Umbilical cord (tissue), 1 donor: ENCODE measurements at regions not wholly inside any gene's neighbourhood (a gene's known extent, or its start where the extent isn't known, plus 50 kb on each side); places are given as distances from the start of the nearest gene placed in this dataset.
"Not testable (repeated sequence)": the region's sequence is repeated elsewhere in the genome, so short reads cannot be mapped to it uniquely, and the experiment has no call there.

Source experiments
- DNase-seq: peaks from one replicate; pipeline ENCODE4 v3.0.0-alpha.2; 2015; ENCODE audit warnings: low spot score

DNA sequence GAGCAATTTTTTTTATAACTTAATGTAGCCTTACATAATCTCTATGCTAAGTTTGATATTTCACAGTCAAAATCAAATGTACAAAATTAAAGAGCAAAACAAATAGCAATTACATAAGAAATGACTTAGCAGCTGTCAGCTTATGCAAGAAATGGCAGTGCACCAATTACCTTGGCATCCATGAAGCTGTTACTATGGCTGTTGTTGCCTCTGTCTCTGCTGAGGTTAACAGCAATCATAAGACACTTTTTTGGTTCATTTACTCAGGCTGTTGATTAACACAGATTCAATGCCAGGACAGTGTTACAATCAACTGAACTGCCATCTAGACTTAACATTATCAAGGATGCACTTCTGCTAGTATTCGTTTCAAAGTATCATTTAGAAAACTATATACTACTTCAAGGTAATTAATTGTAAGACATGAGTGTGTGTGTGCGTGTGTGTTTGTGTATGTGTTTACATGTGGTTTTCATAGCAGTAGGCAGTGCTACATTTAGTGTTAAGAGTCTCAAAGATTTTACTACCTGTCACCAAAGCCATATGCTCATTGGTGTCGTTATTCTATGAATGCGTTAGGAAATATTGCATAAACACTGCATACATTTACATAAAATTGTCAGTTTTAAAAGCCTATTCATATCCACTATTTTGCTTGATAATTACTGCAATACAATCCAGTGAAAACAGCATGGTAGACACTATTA lies 1084.2 kb upstream of the COX7C start:
- DNase-seq, result no peak

DNA sequence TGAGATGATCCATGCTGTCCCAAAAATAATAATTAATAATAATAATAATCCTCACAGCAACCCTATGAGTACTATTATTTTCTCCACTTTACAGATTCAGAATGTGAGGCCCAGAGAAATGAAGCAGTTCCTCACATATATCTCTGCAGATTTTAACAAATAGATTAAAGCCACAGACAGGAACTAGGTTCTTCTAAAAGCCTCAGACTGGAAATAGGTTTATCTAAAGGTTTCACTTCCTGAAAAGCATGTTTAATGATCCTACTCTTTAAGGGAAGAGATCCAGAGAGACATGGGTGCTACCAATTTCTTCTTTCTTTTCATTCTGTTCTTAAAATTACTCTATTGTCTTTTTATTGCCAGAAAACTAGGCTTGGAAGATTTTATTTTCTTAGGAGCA lies 1079.4 kb upstream of the COX7C start:
- no peak for DNase-seq

DNA sequence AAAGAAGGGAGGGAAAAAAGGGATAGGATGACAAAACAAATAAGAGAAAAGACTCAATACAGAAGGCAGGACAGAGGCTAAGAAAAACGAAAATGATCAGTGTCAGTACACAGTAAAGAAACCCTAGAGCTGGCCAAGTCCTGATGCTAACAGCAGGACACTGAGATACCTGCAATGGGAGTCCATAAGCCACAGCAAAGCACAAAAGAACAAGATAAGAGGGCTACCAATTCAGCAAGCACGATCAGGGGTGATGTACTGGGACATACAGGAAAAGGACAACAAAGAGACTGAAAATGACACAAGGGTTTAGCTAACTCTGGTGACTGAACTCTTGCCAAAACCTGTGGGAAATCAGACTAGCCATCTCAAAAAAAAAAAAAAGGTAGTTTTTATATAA lies 1072.6 kb upstream of the COX7C start:
- no peak for DNase-seq

GRCh38 chr5:85549229-85549628 lies 1068.5 kb upstream of the COX7C start:
- no peak for DNase-seq

- no peak for DNase-seq
These were observed 1067.7 kb upstream of the COX7C start for GRCh38 chr5:85549836-85550599.

- no peak for DNase-seq
These were observed 1061.3 kb upstream of the COX7C start for GRCh38 chr5:85556464-85556863.

DNA sequence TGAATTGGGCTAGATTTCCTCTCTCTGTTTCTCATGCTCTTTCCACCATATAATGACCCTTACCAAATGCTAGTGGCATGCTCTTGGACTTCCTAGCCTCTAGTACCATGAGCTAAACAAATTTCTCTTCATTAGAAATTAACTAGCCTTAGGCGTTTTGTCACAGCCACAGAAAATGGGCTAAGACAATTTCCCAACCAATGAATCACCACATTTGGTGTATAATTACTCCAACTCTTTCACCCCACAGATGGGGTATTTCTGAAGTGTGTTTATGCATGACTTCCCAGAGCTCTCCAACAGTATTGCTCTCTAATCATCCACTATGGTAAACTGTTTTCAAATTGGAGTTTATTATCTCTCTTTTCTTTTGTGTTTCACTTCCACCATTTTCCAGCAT lies 1041.1 kb upstream of the COX7C start:
- no peak for DNase-seq

DNA sequence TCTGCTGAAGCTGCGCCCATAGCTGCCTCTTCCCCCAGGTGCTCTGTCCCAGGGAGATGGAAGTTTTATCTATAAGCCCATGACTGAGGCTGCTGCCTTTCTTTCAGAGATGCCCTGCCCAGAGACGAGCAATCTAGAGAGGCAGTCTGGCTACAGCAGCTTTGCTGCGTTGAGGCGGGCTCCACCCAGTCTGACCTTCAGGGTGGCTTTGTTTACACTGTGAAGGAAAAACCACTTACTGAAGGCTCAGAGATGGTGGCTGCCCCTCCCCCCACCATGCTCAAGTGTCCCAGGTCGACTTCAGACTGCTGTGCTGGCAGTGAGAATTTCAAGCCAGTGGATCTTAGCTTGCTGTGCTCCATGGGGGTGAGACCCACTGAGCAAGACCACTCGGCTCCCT lies 1029.9 kb upstream of the COX7C start:
- not testable (repeated sequence) for DNase-seq

DNA sequence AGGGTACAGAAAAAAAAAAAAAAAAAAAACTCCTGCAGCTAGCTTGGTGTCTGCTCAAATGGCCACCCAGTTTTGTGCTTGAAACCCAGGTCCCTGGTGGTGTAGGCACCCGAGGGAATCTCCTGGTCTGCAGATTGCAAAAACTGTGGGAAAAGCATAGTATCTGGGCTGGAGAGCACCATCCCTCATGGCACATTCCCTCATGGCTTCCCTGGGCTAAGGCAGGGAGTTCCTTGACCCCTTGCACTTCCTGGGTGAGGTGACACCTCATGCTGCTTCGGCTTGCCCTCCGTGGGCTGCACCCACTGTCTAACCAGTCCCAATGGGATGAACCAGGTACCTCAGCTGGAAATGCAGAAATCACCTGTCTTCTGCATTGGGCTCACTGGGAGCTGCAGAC lies 1029.5 kb upstream of the COX7C start:
- DNase-seq, result not testable (repeated sequence)

GRCh38 chr5:85590764-85591163 lies 1027.0 kb upstream of the COX7C start:
- no peak for DNase-seq

DNA sequence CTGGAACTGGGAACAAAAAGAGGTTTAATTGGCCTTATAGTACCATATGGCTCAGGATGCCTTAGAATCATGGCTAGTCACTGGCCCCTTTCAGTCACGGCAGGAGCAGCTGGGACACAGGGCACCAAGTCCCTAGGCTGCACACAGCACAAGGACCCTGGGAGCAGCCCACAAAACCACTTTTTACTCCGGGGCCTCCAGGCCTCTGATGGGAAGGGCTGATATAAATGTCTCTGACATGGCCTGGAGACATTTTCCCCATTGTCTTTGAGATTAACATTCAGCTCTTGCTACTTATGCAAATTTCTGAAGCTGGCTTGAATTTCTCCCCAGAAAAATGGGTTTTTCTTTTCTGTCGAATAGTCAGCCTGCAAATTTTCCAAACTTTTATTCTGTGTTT lies 1026.4 kb upstream of the COX7C start:
- no peak for DNase-seq

- DNase-seq, result no peak
These were observed 1014.9 kb upstream of the COX7C start for GRCh38 chr5:85602843-85603242.

DNA sequence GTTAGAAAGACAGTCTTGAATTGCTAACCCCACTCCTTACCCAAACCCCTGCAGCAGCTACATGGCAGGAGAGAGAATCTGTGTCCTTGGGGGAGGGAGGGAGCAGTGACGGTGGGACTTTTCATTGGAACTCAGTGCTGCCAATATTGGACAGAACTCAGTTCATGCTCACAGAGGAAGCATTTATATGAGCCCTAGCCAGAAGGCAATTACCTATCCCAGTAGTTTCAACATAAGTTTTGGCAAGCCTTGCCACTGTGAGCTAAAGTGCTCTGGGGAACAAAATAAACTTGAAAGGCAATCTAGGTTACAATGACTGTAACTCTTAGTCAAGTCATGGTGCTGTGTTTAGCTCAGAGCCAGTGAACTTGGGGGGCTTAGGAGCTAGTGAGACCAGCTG lies 1013.4 kb upstream of the COX7C start:
- DNase-seq, result no peak

DNA sequence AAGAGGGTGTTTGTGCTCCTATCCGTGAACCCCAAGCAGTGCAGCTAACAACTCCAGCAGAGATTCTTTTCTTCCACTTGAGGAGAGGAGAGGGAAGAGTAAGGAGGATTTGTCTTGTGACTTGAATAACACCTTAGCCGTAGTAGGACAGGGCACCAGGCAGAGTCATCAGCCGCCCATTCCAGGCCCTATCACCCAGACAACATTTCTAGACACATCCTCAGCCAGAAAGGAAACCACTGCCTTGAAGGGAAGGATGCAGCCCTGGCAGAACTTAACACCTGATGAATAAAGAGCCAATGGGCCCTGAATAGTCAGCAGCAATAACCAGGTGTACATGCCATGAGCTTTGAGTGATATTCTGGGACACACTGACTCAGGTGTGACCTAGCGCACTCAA lies 1013.0 kb upstream of the COX7C start:
- no peak for DNase-seq

- no peak for DNase-seq
These were observed 1012.4 kb upstream of the COX7C start for GRCh38 chr5:85605381-85605780.

GRCh38 chr5:85614489-85614888 lies 1003.3 kb upstream of the COX7C start:
- no peak for DNase-seq

GRCh38 chr5:85621668-85622067 lies 996.1 kb upstream of the COX7C start:
- DNase-seq, result no peak

- DNase-seq, result no peak
These were observed 989.6 kb upstream of the COX7C start for GRCh38 chr5:85628153-85628552.

GRCh38 chr5:85638495-85639125 lies 979.1 kb upstream of the COX7C start:
- not testable (repeated sequence) for DNase-seq

DNA sequence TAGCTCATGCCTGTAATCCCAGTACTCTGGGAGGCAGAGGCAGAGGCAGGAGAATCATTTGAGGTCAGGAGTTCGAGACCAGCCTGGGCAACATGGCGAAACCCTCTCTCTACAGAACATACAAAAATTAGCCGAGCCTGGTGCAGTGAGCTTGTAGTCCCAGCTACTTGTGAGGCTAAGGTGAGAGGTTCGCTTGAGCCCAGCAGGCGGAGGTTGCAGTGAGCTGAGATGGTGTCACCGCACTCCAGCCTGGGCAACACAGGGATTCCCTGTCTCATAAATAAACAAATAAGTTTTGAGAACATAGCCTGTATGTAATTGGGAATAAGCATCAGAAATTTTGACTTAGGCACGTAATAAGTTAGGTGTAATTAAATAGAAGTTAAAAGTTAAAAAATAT lies 971.7 kb upstream of the COX7C start:
- DNase-seq, result no peak

- no peak for DNase-seq
These were observed 971.1 kb upstream of the COX7C start for GRCh38 chr5:85646641-85647040.

DNA sequence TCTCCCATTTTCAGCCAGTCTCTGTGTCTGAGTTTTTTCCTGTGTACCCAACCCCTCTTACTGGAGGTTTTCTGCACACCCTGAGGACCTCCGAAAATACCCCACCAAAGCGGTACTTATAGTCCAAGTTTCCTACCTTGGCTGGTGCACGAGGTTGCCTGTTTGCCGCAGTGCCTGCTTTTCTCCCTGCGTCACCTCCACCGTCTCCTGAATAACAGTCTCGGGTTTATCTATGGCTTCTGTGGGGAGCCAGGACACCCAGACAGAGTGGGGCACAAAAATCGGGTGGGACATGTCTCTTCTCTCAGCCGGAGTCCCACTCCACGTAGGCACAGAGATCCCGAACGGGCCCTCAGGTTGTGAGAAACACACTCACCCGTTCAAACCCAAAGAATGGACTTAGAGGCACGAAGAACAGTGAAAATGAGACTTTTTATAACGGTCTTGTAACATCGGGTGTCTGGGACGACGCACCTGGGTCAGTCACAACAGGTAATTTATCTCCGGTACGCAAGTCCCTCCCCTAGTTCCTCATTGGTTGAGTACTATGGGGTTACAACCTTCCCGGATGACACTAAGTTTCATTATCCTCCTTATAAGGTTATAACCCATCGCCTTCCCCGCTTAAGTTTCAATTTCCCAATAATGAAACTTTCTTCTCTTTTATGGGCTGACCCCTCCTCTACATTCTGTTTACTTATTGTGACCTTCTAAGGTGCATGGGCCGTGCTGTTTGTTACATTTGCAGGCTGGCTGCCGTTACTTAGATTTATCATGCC lies 970.2 kb upstream of the COX7C start:
- no peak for DNase-seq
